Fibroblast of upper back skin (primary cell): ENCODE measurements at regions not wholly inside any gene's neighbourhood (a gene's known extent, or its start where the extent isn't known, plus 50 kb on each side); places are given as distances from the start of the nearest gene placed in this dataset.

Experiments used
- DNase-seq: peaks from one replicate; pipeline ENCODE4 v3.0.0-alpha.2; 2013

GRCh38 chr13:72097568-72097967 is 230.6 kb upstream of the DACH1 start:
- no peak for DNase-seq

DNA sequence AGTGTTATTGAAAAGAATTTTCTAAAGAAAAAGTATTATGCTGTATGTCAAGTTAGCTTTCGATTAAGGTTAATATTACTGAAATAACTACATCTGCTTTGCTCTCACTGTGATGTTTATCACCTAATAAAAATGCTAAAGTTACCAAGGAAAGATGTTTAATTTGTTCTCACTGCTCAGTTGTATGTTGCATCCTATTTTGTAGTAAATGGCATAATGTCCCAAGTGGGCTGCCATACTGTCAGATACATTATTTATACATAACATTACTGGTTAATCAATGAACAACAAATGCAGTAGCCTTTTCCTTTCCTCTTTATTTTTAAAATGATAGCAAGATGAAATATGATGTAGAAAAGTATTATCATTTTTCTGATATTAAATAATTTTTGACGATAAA is 226.3 kb upstream of the DACH1 start:
- no peak for DNase-seq

- DNase-seq = peak; percentile 52
Measured at GRCh38 chr13:72074663-72075062, 207.7 kb upstream of the DACH1 start.

- DNase-seq = no peak
Measured at GRCh38 chr13:72072261-72072660, 205.3 kb upstream of the DACH1 start.

DNA sequence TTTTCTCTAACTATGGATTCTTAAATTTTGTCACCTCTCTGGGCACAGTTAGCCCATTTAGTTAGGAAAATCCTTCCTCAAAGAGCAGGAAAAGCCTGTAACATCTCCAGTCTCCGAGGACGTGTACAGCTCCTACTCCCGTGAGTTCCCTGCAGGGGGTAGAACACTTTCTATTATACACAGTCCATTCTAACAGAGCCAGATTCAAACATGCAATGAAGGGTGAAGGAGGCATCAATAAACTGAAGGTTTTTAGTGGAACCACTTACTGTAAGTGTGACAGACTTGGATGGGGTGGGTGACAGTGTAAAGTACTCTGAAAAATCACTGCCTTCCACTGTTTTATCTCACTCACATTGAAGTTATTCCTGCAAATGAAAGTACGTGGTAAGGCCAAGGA is 204.7 kb upstream of the DACH1 start:
- DNase-seq = no peak

DNA sequence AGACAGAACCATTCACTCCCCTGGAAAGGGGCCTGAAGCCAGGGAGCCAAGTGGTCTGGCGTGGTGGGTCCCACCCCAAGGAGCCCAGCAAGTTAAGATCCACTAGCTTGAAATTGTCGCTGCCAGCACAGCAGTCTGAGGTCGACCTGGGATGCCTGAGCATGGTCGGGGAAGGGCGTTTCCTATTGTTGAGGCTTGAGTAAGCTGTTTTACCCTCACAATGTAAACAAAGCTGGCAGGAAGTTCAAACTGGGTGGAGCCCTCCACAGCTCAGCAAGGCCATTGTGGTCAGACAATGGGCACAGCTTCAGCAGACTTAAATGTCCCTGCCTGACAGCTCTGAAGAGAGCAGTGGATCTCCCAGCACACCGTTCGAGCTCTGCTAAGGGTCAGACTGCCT is 195.6 kb upstream of the DACH1 start:
- DNase-seq = no peak

DNA sequence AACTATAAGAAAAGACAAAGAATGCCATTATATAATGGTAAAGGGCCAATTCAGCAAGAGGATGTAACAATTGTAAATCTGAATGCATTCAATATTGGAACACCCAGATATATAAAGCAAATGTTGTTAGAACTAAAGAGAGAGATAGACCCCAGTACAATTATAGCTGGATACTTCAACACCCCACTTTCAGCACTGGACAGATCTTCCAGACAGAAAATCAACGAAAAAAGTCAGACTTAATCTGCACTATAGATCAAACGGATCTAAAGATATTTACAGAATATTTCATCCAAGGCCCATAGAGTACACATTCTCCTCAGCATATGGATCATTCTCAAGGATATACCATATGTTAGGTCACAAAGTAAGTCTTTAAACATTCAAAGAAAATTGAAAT is 194.6 kb upstream of the DACH1 start:
- DNase-seq = no peak

DNA sequence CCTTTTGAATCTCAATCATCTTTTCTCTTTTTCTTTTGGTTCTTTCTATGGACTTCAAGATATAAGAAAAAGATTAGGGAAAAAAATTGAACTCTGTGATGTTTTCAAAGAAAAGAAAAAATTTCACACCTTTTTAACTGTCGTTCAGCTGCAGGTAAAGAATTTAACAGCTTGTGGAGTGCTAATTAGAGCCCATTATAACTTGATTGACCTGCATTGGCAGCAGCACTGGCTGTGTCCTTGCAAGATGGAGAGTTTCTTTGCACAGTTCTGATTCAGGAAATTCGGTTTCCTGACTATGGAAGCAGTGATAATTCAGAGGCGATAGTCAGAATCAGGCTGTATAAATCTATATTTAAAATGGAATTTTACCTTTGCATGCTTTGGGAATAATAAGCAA is 183.2 kb upstream of the DACH1 start:
- DNase-seq = no peak

DNA sequence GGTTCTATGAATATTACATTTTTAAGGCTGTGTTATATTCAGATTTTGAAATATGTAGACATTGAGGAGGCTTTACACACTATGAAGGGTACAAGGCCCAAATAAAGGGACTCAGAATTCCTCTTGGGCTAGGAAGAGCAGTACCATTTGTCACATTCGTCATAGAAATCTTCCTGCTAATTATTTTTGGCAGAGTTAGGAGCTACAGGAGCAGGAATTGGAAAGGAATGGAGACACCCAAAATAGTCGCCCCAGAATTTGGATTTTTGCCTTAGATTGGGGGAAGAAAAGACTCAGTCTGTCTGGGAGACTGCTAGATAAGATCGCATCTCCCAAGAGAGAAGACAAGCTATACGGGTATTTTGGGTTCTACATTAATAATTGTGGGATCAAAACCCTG is 176.4 kb upstream of the DACH1 start:
- no peak for DNase-seq

DNA sequence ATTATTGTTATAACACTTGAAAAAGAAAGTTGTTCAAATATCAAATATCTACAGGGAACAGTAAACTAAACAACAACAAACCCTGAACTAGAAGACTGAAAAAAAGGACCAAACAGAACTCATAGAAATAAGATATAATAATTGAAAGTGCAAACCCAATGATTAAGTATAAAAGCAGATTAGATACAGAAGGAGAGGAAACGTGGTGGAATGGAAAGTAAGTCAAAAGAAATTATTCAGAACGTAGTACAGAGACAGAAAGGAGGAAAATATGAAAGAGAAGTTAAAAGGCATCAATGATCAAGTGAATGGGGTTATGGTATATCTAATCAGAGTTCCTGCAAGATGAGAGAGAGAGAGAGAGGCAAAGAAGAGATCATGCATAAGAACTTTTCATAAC is 174.2 kb upstream of the DACH1 start:
- no peak for DNase-seq

- DNase-seq = no peak
Measured at GRCh38 chr13:72039126-72039525, 172.1 kb upstream of the DACH1 start.

- DNase-seq = no peak
Measured at GRCh38 chr13:72029981-72030380, 163.0 kb upstream of the DACH1 start.

DNA sequence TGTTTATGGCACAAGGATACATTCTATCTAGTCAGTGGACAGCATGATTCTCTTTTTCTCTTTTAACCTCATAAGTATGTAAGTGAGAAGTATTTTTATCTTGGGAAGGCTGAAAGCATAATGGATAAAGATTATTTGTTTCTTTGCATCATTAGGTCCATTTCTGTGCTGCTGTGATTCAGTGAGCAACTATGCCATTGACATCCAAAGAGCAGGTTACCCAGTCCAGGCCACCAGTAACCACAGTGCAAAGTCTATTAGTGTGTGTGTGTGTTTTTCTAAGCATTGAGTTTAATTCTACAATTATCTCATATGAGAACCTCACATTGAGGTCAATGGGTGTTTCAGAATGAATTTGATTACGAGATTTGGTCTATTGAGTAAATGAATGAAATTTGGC is 158.8 kb upstream of the DACH1 start:
- no peak for DNase-seq

GRCh38 chr13:72023895-72024294 is 156.9 kb upstream of the DACH1 start:
- DNase-seq = no peak

DNA sequence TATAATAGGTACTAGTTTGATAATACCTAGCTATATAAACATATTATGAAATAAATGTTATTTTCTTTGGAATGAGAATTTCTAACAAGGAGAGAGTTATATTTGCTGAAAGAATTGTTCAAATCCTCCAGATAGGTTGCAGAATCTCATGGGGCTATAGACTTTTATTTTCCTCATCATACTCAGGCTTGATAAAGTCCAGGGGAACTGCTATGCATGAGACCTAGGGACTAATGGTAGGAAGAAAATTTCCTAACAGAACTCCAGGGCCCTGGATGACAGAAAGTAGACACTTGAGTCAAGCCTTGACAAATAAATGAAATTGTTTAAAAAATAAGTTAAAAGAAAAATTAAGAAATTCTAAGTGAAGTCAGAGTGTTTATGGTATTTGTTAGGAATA is 138.5 kb upstream of the DACH1 start:
- DNase-seq = no peak

DNA sequence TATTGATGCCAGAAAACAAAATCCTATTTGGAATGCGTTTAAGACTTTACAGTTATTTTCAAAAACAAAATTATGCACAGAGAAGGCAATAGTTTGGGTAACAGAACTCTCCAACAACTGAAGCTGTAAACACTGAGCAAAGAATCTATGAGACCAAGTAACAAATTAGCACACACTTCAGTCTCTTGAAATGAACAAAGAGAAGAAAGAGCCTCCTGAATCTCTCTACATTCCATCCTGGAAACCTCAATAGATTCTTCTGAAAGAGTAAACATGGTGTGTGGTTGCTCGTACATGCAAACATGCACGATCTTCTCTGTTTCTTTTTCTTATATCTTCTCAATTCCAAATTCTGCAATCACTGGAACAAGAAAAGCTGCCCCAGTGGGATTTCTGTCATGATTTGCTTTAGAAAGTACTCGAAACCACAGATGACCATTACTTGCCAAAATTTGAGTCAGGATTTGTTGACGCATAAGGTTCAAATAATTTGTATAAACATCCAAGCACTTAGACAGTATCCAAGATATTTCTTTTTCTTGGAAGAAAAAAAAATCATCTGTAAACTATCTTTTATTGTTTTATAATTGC is 137.9 kb upstream of the DACH1 start:
- DNase-seq = peak; percentile 78

DNA sequence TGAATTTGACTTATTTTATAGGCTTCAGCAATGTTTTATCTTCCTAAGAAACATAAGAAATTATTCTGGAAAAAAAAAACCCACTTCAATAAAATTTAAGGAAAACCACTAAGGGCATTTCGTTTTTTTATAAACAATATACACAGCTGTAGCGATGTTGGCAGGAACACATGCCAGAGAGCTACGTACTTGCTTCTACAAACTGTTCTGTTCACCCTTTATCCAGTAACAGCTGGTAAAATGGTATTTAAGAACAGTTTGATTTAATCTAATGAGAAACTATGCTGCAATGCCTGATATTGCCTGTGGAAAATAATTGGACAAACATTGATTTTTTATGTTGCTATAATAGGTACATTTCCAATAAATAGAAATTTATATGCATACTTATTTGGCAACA is 137.2 kb upstream of the DACH1 start:
- no peak for DNase-seq

GRCh38 chr13:71998223-71998622 is 131.2 kb upstream of the DACH1 start:
- no peak for DNase-seq

GRCh38 chr13:71979616-71980015 is 112.6 kb upstream of the DACH1 start:
- DNase-seq = peak; percentile 1

DNA sequence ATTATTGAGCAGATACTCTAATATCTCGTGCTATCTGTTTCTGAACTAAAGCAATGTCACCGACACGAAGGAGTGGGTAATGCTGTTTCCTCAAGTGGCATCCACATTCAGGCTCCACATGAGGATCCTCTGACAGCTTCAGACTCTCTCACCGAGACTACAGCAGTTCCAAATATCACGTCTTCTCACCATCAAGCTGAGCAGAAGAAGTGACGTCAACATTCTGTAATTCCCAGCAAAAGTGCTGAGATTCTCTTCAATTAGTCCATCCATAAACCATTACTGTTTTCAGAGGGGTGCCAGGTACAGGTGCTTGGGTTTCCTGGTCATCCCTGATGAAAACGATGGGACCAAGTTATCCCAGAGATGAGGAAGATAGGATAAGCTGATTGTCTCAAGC is 110.0 kb upstream of the DACH1 start:
- DNase-seq = no peak

- DNase-seq = peak; percentile 34
Measured at GRCh38 chr13:71967990-71968389, 101.0 kb upstream of the DACH1 start.

GRCh38 chr13:71964491-71965100 is 97.6 kb upstream of the DACH1 start:
- DNase-seq = no peak

- DNase-seq = no peak
Measured at GRCh38 chr13:71962735-71963134, 95.7 kb upstream of the DACH1 start.

GRCh38 chr13:71962126-71962525 is 95.1 kb upstream of the DACH1 start:
- DNase-seq = no peak

DNA sequence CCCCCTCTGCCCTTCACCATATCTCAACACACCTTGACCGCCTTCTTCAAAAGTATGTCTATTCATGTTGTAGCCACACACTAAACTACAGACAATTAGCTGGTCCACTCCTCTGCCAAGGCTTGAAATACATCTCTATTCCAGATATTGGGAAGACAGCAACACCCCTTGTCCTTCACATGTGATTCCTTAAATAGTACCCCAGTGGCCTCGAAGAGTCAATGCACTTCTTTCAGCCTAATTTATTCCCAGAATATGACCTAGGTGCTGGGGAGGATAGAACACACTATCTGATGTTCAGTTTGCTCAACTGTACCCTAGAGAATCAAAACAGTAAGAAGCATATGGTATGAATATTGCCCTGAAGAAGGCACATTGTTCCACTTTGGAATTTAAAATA is 82.4 kb upstream of the DACH1 start:
- no peak for DNase-seq
